OCI-LY3 (cell line): ENCODE measurements at regions not wholly inside any gene's neighbourhood (a gene's known extent, or its start where the extent isn't known, plus 50 kb on each side); places are given as distances from the start of the nearest gene placed in this dataset.

Experiments used
- H2AFZ ChIP-seq: fragments of 200-600, 300-600 bp; shearing (Covaris generic); 2 replicates; pipeline ENCODE4 v1.6.0; 2014; ENCODE audit warnings: antibody characterized with exemption, low read depth, low read length
- H3K27ac ChIP-seq: fragments of 200-600, 300-600 bp; sonication (generic); 2 replicates; pipeline ENCODE4 v1.5.1; 2014; ENCODE audit warnings: mild to moderate bottlenecking, low read length, moderate library complexity, mixed read lengths
- H3K27me3 ChIP-seq: fragments of 200-600, 300-600 bp; sonication (generic); 2 replicates; pipeline ENCODE4 v1.6.1; 2014; ENCODE audit warnings: low read depth, low read length, mixed read lengths
- H3K36me3 ChIP-seq: fragments of 200-600, 300-600 bp; sonication (generic); replicated peaks from 2 replicates; pipeline ENCODE3; 2014; ENCODE audit warnings: low read depth, low read length, mixed read lengths
- H3K4me1 ChIP-seq: fragments of 300-600, 200-600 bp; sonication (generic); 2 replicates; pipeline ENCODE4 v1.6.1; 2014; ENCODE audit warnings: low read length, mixed read lengths
- H3K4me2 ChIP-seq: fragments of 200-600, 300-600 bp; sonication (generic); 2 replicates; pipeline ENCODE4 v1.6.1; 2014; ENCODE audit warnings: low read length, mixed read lengths
- H3K4me3 ChIP-seq: fragments of 300-600, 200-600 bp; sonication (generic); 2 replicates; pipeline ENCODE4 v1.5.1; 2014; ENCODE audit warnings: antibody characterized with exemption, mild to moderate bottlenecking, low read length, moderate library complexity
- H3K79me2 ChIP-seq: fragments of 300-600, 200-600 bp; shearing (Covaris generic); 2 replicates; pipeline ENCODE4 v1.6.1; 2014; ENCODE audit warnings: mild to moderate bottlenecking, low read length, mixed read lengths
- H3K9ac ChIP-seq: fragments of 300-600, 200-600 bp; shearing (Covaris generic); 2 replicates; pipeline ENCODE4 v1.6.0; 2014; ENCODE audit warnings: mild to moderate bottlenecking, low read length, moderate library complexity
- H3K9me3 ChIP-seq: fragments of 200-600, 300-600 bp; shearing (Covaris generic); 2 replicates; pipeline ENCODE4 v1.6.1; 2014; ENCODE audit warnings: low read length, mixed read lengths; ENCODE audit not compliant: insufficient read depth
- H4K20me1 ChIP-seq: fragments of 200-600, 300-600 bp; sonication (generic); 2 replicates; pipeline ENCODE4 v1.6.1; 2016; ENCODE audit warnings: low read length, mixed read lengths; ENCODE audit not compliant: insufficient read depth
- EZH2phosphoT487 ChIP-seq: fragments of 200-600 bp; shearing (Covaris generic); IDR thresholded peaks from 2 replicates; pipeline ENCODE4 v1.6.1; 2018; ENCODE audit warnings: antibody characterized with exemption, mixed run types, low read depth
- TF ChIP-seq, protein P1 (sequence below): fragments of 200-600, 300-600 bp; sonication (generic); IDR thresholded peaks from 2 replicates; pipeline ENCODE4 v1.5.1; 2014; ENCODE audit warnings: antibody characterized with exemption, low read length, low read depth

DNA sequence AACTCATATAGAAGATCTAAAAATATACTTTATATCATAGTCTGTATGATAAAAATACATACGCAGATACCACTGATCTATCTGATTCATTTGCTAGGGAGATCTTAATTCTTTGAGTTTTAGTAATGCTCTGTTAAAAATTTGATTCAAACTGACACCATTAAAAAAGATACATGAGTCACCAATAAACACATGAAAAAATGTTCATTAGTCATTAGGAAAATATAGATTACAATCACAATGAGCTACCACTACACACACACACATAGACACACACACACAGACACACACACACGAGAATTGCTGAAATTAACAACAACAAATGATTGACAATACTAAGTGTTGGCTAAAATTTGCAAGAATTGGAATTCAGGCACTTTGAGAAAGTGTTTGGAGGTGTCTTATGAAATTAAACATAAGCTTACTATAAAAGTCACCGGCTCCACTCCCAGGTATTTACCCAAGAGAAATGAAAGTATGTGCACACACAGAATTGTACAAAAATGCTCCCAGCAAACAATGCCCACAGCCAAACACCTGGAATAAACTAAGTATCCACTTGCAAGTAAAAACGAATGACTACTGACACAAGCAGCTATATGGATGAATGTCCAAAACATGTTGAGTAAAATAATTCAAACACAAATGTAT is 117.7 kb upstream of the GGTLC1 start:
- peaks cover 7% of the 10 kb centered on the region; the same call in 1 of the 2 replicates for H3K4me1 ChIP-seq
- H3K36me3 ChIP-seq: no peaks in the 10 kb centered on the region
- H4K20me1 ChIP-seq: no peaks in the 10 kb centered on the region
- H3K9me3 ChIP-seq: no peaks in the 10 kb centered on the region
- no peak overlapping the region for H3K9ac ChIP-seq
- H3K4me2 ChIP-seq: no peak overlapping the region
- no peak overlapping the region for H3K27ac ChIP-seq
- no peaks in the 10 kb centered on the region for H3K79me2 ChIP-seq
- H3K27me3 ChIP-seq: peaks cover 38% of the 10 kb centered on the region; the same call in 1 of the 2 replicates
- H3K4me3 ChIP-seq: no peak overlapping the region
- no peak for TF ChIP-seq EZH2phosphoT487
- TF ChIP-seq, protein P1, sequence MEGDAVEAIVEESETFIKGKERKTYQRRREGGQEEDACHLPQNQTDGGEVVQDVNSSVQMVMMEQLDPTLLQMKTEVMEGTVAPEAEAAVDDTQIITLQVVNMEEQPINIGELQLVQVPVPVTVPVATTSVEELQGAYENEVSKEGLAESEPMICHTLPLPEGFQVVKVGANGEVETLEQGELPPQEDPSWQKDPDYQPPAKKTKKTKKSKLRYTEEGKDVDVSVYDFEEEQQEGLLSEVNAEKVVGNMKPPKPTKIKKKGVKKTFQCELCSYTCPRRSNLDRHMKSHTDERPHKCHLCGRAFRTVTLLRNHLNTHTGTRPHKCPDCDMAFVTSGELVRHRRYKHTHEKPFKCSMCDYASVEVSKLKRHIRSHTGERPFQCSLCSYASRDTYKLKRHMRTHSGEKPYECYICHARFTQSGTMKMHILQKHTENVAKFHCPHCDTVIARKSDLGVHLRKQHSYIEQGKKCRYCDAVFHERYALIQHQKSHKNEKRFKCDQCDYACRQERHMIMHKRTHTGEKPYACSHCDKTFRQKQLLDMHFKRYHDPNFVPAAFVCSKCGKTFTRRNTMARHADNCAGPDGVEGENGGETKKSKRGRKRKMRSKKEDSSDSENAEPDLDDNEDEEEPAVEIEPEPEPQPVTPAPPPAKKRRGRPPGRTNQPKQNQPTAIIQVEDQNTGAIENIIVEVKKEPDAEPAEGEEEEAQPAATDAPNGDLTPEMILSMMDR: no peak
- H2AFZ ChIP-seq: no peak overlapping the region

DNA sequence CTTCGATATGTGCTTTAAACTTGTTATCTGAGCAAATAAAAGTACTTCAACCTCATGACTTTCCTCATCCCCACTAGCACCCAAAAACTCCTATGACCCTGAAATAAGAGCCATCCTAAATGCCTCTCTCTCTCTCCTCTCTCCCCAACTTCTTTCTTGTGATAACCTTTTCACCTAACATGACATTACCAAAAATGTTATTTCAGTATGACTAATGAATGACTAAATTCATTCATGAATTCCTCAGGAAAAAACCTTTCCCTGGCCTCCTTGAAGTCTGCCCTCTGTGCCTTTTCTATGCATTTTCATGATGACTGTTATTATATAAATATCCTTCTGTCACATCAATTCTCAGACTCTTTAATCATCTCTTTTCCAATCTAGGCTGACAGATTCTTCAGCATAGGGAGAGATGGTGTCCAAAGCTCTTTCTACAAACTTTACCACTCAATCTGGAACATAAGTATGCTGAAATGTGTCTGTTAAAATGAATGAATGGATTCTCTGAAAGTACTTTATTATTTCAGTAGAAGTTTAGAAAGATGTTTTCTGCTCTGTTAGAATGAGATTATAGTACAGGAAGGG is 114.3 kb upstream of the GGTLC1 start:
- no peaks in the 10 kb centered on the region for H3K36me3 ChIP-seq
- H3K27me3 ChIP-seq: peaks cover 36% of the 10 kb centered on the region; the same call in 1 of the 2 replicates
- H3K27ac ChIP-seq: no peak overlapping the region
- H3K79me2 ChIP-seq: no peaks in the 10 kb centered on the region
- TF ChIP-seq EZH2phosphoT487: no peak
- TF ChIP-seq, protein P1: no peak
- no peak overlapping the region for H3K9ac ChIP-seq
- peaks cover 7% of the 10 kb centered on the region; the same call in 1 of the 2 replicates for H3K4me1 ChIP-seq
- H3K9me3 ChIP-seq: no peaks in the 10 kb centered on the region
- peak overlapping the region; percentile 39 for H3K4me2 ChIP-seq
- no peaks in the 10 kb centered on the region for H4K20me1 ChIP-seq
- no peak overlapping the region for H3K4me3 ChIP-seq
- 0 out of 2 replicates have a peak overlapping the region, but pooled peaks have one; percentile 55 for H2AFZ ChIP-seq

DNA sequence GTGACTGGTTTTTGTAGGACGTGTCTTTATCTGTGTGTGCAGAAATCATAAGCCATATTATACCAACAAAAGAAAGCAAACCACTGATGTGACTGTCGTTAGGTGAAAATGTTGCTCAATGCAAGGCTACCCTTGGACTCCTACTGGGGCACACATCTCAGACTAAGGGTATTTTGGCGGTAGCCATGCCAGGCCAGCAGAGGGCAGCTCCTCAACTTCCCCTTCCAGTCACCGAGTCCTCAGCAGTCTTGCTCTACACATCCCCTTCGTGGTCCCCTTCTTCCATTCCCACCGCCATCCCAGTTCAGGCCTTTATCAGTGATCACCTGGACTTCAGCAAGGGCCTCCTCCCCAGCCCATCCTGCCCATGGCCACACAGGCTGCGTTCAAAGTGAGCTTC is 113.7 kb upstream of the GGTLC1 start:
- Histone ChIP-seq H3K9ac (no peak overlapping the region), H3K36me3 (no peaks in the 10 kb centered on the region), H3K27me3 (peaks cover 39% of the 10 kb centered on the region; the same call in 1 of the 2 replicates), H3K4me2 (peak overlapping the region; percentile 39), H3K79me2 (no peaks in the 10 kb centered on the region), H3K9me3 (no peaks in the 10 kb centered on the region), H3K4me3 (no peak overlapping the region), H3K4me1 (peaks cover 7% of the 10 kb centered on the region; the same call in 1 of the 2 replicates), H3K27ac (no peak overlapping the region), H2AFZ (0 out of 2 replicates have a peak overlapping the region, but pooled peaks have one; percentile 55), H4K20me1 (no peaks in the 10 kb centered on the region)
- TF ChIP-seq, protein P1: peak; percentile 78
- TF ChIP-seq EZH2phosphoT487: no peak

DNA sequence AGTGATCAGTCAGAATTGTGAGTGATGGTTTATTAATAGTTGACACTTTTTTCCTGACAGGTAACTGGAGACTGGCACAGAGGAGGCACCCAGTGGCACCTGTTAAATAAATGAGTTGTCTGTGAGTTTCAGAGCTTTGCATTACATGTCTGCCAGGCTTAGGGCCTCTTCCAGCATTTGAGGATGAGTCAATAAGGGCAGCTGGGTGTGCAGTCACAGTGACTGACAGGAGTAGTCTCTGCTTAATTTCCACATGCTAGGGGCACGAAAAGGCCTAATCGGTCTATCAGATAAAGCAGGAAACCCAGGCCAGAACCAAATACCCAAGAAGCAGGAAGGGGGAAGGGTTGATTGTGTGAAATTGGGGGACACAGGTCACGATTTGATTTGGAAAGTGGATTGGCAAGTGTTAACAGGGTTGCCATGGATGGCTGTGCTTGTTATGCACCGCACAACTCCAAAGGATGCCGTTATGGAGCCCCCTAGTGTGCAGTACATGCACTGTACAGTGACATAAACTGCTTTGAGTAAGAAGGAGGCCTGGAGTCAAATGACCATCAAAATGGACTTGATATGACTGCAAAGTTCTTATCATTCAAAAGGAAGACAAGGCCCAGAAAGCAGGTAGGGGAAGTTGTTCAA is 111.9 kb upstream of the GGTLC1 start:
- Histone ChIP-seq H3K4me3 (no peak overlapping the region), H3K9ac (no peak overlapping the region; the same call in 1 of the 2 replicates), H3K4me2 (0 out of 2 replicates have a peak overlapping the region, but pooled peaks have one; percentile 18), H3K27me3 (peaks cover 43% of the 10 kb centered on the region; the same call in 1 of the 2 replicates), H4K20me1 (no peaks in the 10 kb centered on the region), H2AFZ (peak overlapping the region; percentile 59; the same call in 1 of the 2 replicates), H3K27ac (no peak overlapping the region), H3K9me3 (no peaks in the 10 kb centered on the region), H3K4me1 (peaks cover 7% of the 10 kb centered on the region; the same call in 1 of the 2 replicates), H3K36me3 (no peaks in the 10 kb centered on the region), H3K79me2 (no peaks in the 10 kb centered on the region)
- TF ChIP-seq, protein P1: peak; percentile 89
- TF ChIP-seq EZH2phosphoT487: no peak
